ENCODE measurements at regions not wholly inside any gene's neighbourhood (a gene's known extent, or its start where the extent isn't known, plus 50 kb on each side); places are given as distances from the start of the nearest gene placed in this dataset.

GRCh38 chr17:70365091-70365583 is 195.8 kb downstream of the KCNJ2 start:
- peaks cover 24% of the 10 kb centered on the region for H3K4me1 Mint-ChIP-seq
- ChIA-PET CTCF (no interaction called here), POLR2A (no interaction called here)
- DNase-seq (ENCODE audit: low spot score) (no peak), ATAC-seq (no peak)
- H3K27me3 Mint-ChIP-seq (ENCODE audit: low read depth) = no peaks in the 10 kb centered on the region
- H3K4me3 Mint-ChIP-seq = no peak overlapping the region
- peak overlapping the region; percentile 21 for H3K27ac Mint-ChIP-seq
- no peak for TF ChIP-seq CBFB (CRISPR knock-in tag; IDR thresholded peaks at IDR 0.05; ENCODE audit: low read depth)
- TF ChIP-seq STAT6 (CRISPR knock-in tag; conservative IDR thresholded peaks at IDR 0.05; ENCODE audit: low read depth) = no peak
- no peak for TF ChIP-seq SMAD4 (CRISPR knock-in tag; IDR thresholded peaks at IDR 0.05)
- TF ChIP-seq NFYB (CRISPR knock-in tag; conservative IDR thresholded peaks at IDR 0.05; ENCODE audit: low read depth) = no peak
- no peak for TF ChIP-seq ESRRA (CRISPR knock-in tag; IDR thresholded peaks at IDR 0.05; ENCODE audit: borderline replicate concordance)
- TF ChIP-seq ZNF532 (CRISPR knock-in tag; IDR thresholded peaks at IDR 0.05; ENCODE audit: borderline replicate concordance) = no peak
- TF ChIP-seq ERG (CRISPR knock-in tag; IDR thresholded peaks at IDR 0.05) = no peak
- H3K9me3 Mint-ChIP-seq = no peaks in the 10 kb centered on the region
- H3K36me3 Mint-ChIP-seq = no peaks in the 10 kb centered on the region

GRCh38 chr17:70366386-70366785 is 197.1 kb downstream of the KCNJ2 start:
- TF ChIP-seq ELF4 (CRISPR knock-in tag; IDR thresholded peaks at IDR 0.05; ENCODE audit: low read depth) = no peak
- TF ChIP-seq ZNF416 (CRISPR knock-in tag; IDR thresholded peaks at IDR 0.05) = no peak
- no peak for TF ChIP-seq RORB (CRISPR knock-in tag; IDR thresholded peaks at IDR 0.05)
- no peak for TF ChIP-seq GTF2I (CRISPR knock-in tag; conservative IDR thresholded peaks at IDR 0.05)
- no peak for TF ChIP-seq USF1 (CRISPR knock-in tag; IDR thresholded peaks at IDR 0.05)
- no peak for TF ChIP-seq SP1 (CRISPR knock-in tag; conservative IDR thresholded peaks at IDR 0.05)
- no peak for TF ChIP-seq MAX (CRISPR knock-in tag; IDR thresholded peaks at IDR 0.05)
- no peak for TF ChIP-seq MYBL2 (CRISPR knock-in tag; IDR thresholded peaks at IDR 0.05)
- no peak for TF ChIP-seq PRRX2 (CRISPR knock-in tag; IDR thresholded peaks at IDR 0.05)
- TF ChIP-seq TCF7 (CRISPR knock-in tag; IDR thresholded peaks at IDR 0.05; ENCODE audit: low read depth) = no peak
- no peak overlapping the region for H3K4me3 Mint-ChIP-seq
- DNase-seq (ENCODE audit: low spot score) (no peak), ATAC-seq (peak; percentile 98)
- H3K27me3 Mint-ChIP-seq (ENCODE audit: low read depth) = no peaks in the 10 kb centered on the region
- ChIA-PET CTCF (interaction anchor here (1.7 kb wide), 1 partner anchor 10 kb away, joined by 4 read pairs; no protein-coding TSS in a partner anchor), POLR2A (no interaction called here)
- no peaks in the 10 kb centered on the region for H3K9me3 Mint-ChIP-seq
- peaks cover 24% of the 10 kb centered on the region for H3K4me1 Mint-ChIP-seq
- no peaks in the 10 kb centered on the region for H3K36me3 Mint-ChIP-seq
- H3K27ac Mint-ChIP-seq = peak overlapping the region; percentile 94
